K562 (cell line): ENCODE measurements at regions not wholly inside any gene's neighbourhood (a gene's known extent, or its start where the extent isn't known, plus 50 kb on each side); places are given as distances from the start of the nearest gene placed in this dataset.

Experiments used
- CCAR2 ChIP-seq: fragments of 200-400 bp; formaldehyde crosslinking; IDR thresholded peaks from 2 replicates; pipeline ENCODE4 v1.6.1; 2017; ENCODE audit warnings: mild to moderate bottlenecking, low read depth, low read length
- CTCF ChIP-seq, 3 experiments: IDR thresholded peaks in 2 of 3; conservative IDR thresholded peaks in 1 of 3; 2 replicates each; pipeline ENCODE4 v1.5.1; 2011 to 2012; ENCODE audit warnings: low read length in 3 of 3, mild to moderate bottlenecking in 3 of 3, control low read depth in 2 of 3, improper control_type of control experiment in 1 of 3, inconsistent platforms in 1 of 3, low read depth in 1 of 3, mixed read lengths in 1 of 3, moderate library complexity in 1 of 3; ENCODE audit not compliant: insufficient read depth in 2 of 3
- HDAC2 ChIP-seq: fragments of 450-650 bp; IDR thresholded peaks from 2 replicates; pipeline ENCODE4 v1.6.1; 2016; ENCODE audit warnings: mild to moderate bottlenecking
- MYC ChIP-seq, 2 experiments: fragments of 250-450 bp in 1 of 2; sonication (Bioruptor Pico) in 1 of 2; IDR thresholded peaks; 2 replicates each; pipeline versions ENCODE4 v1.5.1 to v1.6.1; 2012 to 2021; ENCODE audit warnings: low read depth in 2 of 2, borderline replicate concordance in 1 of 2, improper control_type of control experiment in 1 of 2, low read length in 1 of 2, mild to moderate bottlenecking in 1 of 2, moderate library complexity in 1 of 2
- SP1 ChIP-seq: sonication (generic); formaldehyde crosslinking; IDR thresholded peaks from 2 replicates; pipeline ENCODE4 v1.8.1; 2022; ENCODE audit warnings: mild to moderate bottlenecking, missing genetic modification reagents
- ZNF766 ChIP-seq: fragments of 200-800 bp; sonication (Bioruptor generic); conservative IDR thresholded peaks from 2 replicates; pipeline ENCODE4 v1.6.1; 2016; ENCODE audit warnings: missing genetic modification characterization, missing compliant biosample characterization

GRCh38 chr15:59817053-59817452 lies 127.9 kb upstream of the BNIP2 start:
- no peak for TF ChIP-seq SP1
- TF ChIP-seq HDAC2: no peak
- no peak for TF ChIP-seq CTCF (IDR thresholded peaks at IDR 0.05 in 2 of 3, conservative IDR thresholded peaks at IDR 0.05 in 1 of 3; ENCODE audit: insufficient read depth in 2 of 3, low read depth in 1 of 3, low read length in 3 of 3)
- no peak for TF ChIP-seq CCAR2
- TF ChIP-seq MYC (IDR thresholded peaks at IDR 0.05; ENCODE audit: low read depth, low read length): no peak
- TF ChIP-seq MYC (CRISPR knock-in tag; IDR thresholded peaks at IDR 0.05; ENCODE audit: borderline replicate concordance, low read depth): no peak
- TF ChIP-seq ZNF766 (CRISPR knock-in tag): no peak
